ENCODE measurements at regions not wholly inside any gene's neighbourhood (a gene's known extent, or its start where the extent isn't known, plus 50 kb on each side); places are given as distances from the start of the nearest gene placed in this dataset.
A peak's percentile ranks its signal among the peaks of the same experiment; 100 is the strongest.

DNA sequence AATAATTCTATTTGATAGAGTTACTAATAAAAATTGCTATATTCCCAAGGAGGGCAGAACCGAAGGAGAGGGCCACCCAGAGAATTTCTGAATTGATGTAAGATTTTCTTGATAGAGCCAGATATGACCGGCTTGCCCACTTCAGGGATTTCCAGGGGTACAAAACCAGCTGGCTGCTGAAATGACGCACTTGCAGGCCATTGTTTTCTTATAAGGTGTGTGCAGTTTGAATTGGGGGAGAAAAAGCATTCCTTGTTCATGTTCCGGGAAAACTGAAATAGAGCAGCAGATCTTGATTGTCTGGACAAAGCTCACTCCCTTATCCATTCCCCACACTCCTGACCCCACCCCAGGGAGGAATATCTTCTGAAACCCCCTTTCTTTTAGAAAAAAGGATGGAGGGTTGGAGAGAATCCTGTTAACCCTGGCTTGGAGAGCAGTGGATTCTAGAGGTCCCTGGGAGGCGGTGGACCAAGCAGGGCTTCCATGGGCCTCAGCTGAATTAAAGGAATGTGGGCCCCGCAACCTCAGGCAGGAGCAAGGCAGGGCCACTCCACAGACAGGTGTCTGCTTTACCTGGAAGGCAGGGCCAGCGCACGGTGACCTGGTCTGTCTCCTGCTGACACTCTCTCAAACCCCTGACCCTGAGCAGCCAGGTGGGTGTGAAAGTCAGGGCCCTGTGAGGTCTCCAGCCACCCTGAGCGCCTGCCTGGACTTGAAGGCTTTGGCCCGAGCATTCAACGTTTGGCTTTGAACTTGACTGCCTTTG lies 96.4 kb downstream of the TMEM170B start:
- no peak for DNase-seq

DNA sequence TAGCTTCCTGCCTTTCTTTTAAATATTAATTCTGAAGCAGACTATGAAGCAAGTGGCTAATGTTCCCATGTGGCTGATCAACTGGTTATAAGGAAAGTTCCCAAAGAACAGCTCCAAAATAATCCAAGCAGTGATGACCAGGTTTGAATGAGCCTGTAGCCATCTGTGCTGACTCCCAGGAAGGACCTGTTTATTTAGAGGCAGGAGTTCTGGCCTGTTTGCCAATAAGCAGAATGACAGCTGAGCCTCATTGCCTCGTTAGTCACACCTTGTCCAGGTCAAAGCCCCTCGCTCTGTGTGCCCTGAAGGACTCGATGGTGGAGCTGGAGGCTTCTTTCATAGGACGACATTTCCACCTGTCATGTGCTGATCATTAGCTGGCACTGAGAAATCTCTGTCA lies 97.4 kb downstream of the TMEM170B start:
- DNase-seq = no peak

DNA sequence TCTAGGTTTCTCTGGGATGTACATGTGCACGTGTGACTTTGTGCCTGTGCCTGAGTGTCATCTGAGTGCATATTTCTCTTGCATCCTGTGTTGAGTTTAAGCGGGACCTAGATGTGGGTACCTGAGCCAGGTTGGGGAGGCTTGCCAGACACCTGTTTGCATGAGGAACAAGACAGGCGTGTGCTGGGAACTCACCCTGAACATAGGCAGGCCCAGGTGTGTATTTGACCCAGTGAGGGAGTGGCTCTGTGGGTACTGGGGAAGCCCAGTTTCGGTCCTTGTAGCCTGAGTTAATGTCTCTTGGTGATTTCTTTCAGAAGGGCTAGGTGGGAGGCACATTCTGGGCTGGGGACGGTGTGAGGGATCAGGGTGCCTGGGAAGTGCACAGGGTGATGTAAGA lies 98.6 kb downstream of the TMEM170B start:
- no peak for DNase-seq

DNA sequence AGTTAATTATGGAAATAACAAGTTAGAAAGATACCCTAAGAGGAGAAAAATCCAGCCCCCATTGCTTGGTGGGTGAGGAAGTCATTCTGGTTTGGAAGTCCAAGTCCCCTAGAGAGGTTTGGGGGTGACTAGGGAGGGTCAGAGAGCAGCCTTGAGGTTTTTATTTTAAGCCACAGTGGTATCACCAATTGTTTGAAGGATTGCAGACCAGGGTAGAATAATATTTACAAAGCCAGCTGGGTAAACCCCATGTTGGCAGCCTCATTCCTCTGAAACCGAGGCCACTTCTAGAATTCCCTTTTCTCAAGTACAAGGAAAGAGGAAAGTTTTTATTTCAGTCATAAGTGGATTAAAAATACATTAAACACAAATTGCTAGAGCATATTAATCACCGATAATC lies 99.7 kb downstream of the TMEM170B start:
- DNase-seq = no peak

DNA sequence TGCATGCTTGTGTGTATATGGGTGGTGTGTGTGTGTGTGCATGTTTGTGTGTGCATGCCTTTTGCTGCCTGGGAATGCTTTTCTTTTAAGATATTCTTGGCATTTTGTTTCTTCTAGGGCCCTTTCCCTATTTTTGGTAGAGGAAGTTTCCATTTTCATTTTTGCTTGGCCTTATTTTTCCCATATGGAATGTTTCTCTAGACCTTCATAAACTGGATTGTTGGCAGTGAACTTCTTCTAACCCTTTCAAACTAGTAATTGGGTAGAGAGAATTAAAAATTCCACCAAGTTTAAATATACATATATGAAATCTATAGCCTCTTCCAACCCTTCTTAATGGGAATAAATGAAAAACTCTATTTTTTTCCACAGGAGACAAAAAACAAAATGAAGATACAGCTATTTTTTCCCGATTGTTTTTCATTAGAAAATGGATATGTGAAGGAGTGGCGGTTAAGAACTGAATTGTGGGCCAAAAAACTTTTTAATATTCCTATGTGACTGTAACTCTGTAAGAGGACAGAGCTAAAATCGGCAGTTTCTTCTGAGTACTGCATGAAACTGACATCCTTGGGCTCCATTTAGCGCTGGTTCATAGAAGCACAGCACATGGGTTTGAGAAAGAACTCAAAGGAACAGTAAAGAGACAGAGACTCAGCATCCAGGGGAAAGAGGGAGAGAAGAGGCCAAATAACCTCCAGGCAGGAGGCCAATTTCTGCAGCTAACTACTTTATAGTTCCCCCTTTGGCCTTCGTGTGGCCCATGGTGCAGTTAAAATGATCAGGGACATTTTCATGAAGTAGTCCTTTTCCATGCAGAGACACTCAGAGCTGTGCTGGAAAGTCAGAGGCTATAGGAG lies 102.1 kb downstream of the TMEM170B start:
- no peak for DNase-seq

DNA sequence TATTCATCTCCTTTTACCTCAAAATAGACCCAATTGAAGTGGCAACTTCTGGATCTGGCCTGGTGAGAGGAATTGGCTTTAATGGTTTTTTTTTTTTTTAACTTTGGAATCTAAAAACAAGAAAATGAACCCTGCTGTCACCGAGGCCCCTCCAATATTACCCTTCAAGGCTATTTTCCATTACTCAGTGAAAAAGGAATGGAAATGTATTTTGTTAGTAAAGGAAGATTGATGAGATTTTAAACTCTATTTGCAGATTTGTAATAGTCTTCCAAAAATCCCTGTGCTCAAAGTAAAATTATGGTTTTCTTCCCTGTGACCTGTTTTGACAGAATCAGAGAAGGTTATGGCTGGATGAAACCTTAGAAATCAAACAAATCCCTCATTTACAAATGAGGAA lies 102.9 kb downstream of the TMEM170B start:
- no peak for DNase-seq

DNA sequence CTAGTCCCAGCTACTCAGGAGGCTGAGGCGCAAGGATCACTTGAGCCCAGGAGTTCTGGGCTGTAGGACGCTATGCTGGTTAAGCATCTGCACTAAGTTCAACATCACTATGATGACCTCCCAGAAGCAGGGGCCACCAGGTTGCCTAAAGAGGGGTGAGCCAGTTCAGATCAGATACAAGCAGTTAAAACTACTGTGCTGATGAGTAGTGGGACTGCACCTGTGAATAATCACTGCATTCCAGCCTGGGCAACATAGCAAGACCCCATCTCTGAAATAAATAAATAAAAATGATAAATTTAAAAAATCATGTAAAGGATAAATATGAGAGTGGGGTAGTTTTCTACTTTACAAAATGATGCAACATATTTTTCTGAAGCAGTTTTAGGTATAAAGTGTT lies 106.5 kb downstream of the TMEM170B start:
- no peak for DNase-seq

DNA sequence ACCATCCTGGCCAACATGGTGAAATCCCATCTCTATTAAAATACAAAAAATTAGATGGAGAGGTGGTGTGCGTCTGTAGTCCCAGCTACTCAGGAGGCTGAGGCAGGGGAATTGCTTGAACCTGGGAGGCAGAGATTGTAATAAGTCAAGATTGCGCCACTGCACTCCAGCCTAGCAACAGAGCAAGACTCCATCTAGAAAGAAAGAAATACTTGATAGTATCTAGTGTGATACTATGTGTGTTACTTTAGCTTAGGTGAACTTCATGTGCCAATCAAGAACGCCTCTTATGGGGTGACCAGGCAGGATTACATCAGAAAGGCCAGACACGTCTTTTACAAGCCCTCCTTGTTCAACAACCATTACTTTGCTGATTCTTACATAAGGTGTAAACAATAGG lies 107.1 kb downstream of the TMEM170B start:
- no peak for DNase-seq

DNA sequence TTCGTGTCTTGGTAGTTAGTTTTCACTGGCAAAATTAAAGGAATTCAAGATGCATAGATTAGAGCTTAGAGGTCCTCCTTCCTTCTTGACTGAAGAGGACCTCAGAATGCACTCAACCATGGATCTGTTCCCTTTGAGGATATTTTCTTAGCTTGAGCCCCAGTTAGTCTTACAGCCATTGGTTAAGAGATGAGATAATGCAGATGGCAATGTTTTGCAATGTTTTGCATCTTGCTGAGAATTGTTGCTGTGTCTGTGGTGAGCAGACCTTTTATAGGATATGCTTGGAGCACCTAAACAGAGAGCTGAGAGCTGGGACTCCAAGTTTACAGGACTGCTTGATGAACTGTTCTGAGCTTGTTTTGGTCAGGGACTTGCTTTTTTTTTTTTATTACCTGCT lies 107.5 kb downstream of the TMEM170B start:
- no peak for DNase-seq

DNA sequence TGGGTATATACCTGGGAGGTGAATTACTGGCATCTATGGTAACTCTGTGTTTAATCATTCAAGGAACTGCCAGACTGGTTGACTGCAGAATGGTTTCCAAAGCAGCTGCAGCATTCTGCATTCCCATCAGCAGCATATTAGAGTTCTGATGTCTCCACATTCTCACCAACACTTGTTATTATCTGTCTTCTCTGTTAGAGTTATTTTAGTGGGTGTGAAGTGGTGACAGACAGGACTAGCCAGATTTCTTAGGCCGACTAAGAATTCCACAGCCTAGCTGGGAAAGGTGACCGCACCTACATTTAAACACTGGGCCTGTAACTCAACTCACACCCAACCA lies 110.9 kb downstream of the TMEM170B start:
- no peak for DNase-seq

DNA sequence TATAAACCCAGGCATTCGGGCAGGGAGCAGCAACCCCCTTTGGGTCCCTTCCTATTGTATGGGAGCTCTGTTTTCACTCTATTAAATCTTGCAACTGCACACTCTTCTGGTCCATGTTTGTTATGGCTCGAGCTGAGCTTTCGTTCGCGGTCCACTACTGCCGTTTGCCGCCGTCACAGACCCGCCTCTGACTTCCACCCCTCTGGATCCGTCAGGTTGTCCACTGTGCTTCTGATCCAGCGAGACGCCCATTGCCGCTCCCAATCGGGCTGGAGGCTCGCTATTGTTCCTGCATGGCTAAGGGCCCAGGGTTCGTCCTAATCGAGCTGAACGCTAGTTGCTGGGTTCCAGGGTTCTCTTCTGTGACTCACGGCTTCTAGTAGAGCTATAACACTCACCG lies 111.3 kb downstream of the TMEM170B start:
- DNase-seq = no peak

DNA sequence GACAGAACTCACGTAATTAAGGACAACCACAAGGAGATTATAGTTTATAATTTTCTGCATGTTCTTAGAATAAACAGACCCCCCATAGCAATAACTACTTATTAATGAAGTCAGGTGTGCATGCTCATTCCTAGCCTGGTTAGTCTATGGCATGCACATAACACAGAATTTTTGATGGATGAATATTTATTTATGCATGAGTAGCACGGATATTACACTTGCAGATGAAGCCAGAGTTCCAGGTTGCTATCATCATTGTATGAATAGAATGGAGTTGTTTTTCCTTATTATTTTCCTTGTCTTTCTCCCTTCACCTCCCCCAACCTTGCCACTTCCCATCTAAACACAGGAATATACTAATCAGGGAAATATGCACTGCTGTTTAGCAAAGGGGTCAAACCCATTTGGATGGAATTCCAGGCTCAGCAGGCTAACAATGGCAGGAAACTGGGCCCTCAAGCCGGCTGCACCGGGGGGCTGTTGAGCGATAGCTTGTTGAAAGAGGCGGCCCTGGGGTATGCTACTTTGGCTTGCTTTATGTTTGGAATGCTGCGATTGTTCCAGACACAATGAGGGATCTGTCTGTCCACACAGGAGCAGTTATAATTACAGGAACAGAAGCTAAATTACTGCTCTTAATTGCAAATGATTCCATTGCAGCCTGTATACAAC lies 112.6 kb downstream of the TMEM170B start:
- peak; percentile 93 for DNase-seq

DNA sequence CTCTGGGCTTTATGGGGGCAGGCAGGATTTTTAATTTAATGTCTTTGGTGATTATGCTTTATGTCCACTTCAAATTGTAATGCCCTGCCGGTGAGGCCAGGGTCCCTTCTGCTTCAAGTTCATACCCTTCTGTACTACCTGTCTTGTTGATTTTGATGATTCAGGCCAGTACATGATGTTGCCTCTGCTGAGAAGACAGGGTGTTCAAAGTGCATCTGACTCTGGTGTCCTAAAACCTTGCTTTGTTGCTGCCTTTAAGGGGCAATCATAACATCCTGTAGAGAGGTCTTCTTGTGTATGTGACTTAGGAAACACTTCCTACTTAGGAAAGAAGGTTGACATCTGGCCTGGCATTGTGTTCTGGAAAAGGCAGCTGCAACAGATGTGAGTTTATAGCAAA lies 113.2 kb downstream of the TMEM170B start:
- DNase-seq = peak; percentile 25

DNA sequence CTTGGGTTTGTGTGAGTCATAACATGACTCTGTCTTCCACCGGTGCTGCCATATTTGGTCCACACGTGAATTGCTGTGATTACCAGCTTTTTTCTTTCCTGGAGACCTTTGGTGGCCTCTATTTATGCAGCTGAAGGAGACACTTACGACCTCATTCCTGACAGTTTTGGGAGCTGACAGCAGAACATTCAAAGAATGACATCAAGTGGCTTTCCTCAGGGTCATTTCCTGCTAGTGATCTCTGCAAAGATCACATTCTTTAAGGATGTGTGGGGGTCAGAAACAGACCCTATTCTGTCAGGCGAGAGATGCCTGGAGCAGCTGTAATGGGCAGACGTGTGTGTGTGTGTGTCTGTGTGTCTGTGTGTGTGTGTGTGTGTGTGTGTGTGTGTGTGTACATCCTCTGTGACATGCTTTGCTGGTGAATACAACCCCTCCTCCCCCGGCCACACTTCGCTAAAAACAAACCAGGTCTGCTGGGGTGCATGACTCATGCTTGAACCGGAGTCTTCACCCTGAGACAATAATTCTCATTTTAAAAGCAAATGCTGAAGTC lies 115.6 kb downstream of the TMEM170B start:
- DNase-seq = peak; percentile 98

DNA sequence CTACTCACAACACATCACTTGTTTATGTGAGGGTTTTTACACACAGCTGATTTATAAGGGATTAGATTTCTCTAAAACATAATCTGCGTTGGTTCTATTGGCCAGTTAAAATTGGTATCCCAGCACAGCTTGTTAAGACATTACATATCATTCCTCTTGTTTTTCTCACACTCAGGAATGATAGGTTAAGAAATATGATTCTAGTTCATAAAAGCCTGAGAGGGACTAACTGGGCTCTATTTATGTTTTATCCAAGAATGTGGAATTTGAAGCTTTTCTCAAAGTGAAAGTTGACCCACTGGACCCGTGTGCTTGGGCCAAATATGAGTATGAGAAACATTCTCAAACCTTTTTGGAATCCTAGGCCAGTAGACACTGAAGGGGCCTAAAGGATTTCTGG lies 117.3 kb downstream of the TMEM170B start:
- peak; percentile 66 for DNase-seq

DNA sequence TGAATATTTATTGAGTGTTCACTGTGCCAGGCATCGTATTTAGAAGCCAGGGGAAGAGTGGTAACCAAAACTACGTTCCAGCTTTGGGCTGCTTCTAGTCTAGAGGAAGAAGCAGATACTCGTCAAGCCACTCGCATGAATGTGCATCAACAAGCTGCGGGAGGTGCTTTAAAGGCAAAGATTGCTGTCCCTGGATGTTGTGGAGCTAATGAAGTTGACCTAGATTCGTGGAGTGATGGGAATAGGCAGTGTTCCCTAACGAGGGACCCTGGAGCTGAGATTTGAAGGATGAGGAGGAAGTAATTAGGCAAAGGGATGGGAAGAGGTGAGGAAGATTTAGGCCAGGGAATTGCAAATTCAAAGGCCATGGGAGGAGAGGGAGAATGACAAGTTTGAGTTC lies 118.9 kb downstream of the TMEM170B start:
- no peak for DNase-seq

DNA sequence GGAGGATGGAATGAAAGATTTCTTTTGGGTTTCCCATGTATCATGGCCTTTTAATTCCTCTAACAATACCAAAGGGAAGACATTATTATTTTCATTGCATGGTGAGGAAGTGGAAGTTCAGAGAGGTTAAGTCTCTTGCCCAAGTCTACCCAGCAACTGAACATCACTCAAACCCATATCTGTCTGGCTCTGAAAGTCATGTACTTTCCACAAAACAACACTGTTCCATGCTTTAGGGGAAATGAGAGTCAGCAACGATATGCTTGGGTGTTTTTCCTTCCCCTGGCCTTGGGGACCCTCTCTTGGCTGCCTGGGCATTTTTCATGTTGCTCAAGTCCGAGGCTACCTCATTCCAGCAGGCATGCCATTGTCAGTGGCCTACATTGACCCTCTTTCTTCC lies 118.8 kb downstream of the ADTRP start:
- no peak for DNase-seq

DNA sequence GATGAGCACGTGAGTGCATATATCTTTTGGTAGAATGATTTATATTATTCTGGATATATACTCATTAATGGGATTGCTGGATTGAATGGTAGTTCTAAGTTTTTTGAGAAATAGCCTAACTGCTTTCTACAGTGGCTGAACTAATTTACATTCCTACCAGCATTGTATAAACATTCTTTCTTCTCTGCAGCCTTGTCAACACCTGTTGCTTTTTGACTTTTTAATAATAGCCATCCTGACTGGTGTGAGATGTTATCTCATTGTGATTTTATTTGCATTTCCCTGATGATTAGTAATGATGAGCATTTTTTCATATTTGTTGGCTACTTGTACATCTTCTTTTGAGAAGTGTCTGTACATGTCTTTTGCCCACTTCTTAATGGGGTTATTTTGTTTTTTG lies 116.3 kb downstream of the ADTRP start:
- DNase-seq = no peak

DNA sequence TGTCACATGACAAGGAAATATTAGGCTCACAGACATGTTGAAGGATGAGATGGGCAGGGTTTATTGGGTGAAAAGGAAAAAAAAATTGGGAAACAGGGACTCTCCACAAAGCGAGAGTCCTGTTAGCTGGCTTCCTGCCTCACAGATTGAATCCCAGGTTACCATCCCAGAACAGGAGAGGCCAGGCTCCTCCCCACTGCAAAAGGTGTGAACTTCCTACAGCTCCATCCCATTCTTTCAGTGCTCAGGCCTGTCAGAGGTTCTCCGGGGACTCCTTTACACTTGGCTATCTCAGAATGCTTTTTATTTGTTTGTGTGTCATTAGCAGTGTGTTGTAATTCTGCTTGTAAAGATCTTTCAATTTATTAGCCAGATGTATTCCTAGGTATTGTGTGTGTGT lies 115.1 kb downstream of the ADTRP start:
- no peak for DNase-seq

All from EL (cell line).